Astrocyte (in vitro differentiated cells and primary cell): ENCODE measurements at regions not wholly inside any gene's neighbourhood (a gene's known extent, or its start where the extent isn't known, plus 50 kb on each side); places are given as distances from the start of the nearest gene placed in this dataset.

Source experiments
- DNase-seq: peaks from one replicate; pipeline ENCODE4 v3.0.0-alpha.2; 2010; ENCODE audit warnings: low read depth
- FAIRE-seq: peaks from 2 replicates; lab custom pipeline; 2011; peaks lifted over from hg19 to GRCh38; lab: Jason Lieb, UNC
- H2AFZ ChIP-seq: 2 replicates; pipeline ENCODE4 v1.6.0; 2012; ENCODE audit warnings: low read depth, low read length, inconsistent platforms
- H3K27ac ChIP-seq: 2 replicates; pipeline ENCODE4 v1.5.1; 2011; ENCODE audit warnings: low read depth, low read length, inconsistent platforms
- H3K27me3 ChIP-seq: 2 replicates; pipeline ENCODE4 v1.6.0; 2011; ENCODE audit warnings: low read length, inconsistent platforms; ENCODE audit not compliant: insufficient read depth
- H3K36me3 ChIP-seq: 2 replicates; pipeline ENCODE4 v1.5.1; 2011; ENCODE audit warnings: low read length, inconsistent platforms; ENCODE audit not compliant: insufficient read depth
- H3K4me1 ChIP-seq: 2 replicates; pipeline ENCODE4 v1.5.1; 2011; ENCODE audit warnings: low read length, inconsistent platforms; ENCODE audit not compliant: insufficient read depth
- H3K4me2 ChIP-seq: 2 replicates; pipeline ENCODE4 v1.6.0; 2012; ENCODE audit warnings: low read length, inconsistent platforms
- H3K4me3 ChIP-seq: 2 replicates; pipeline ENCODE4 v1.5.1; 2011; ENCODE audit warnings: low read depth, mild to moderate bottlenecking, low read length, inconsistent platforms; ENCODE audit not compliant: insufficient read depth
- H3K79me2 ChIP-seq: 2 replicates; pipeline ENCODE4 v1.6.0; 2012; ENCODE audit warnings: mild to moderate bottlenecking, low read length, inconsistent platforms; ENCODE audit not compliant: insufficient read depth
- H3K9ac ChIP-seq: 2 replicates; pipeline ENCODE4 v1.6.0; 2012; ENCODE audit warnings: mild to moderate bottlenecking, low read length, inconsistent platforms
- H3K9me3 ChIP-seq: 2 replicates; pipeline ENCODE4 v1.5.1; 2012; ENCODE audit warnings: low read depth, mild to moderate bottlenecking, low read length, inconsistent platforms; ENCODE audit not compliant: insufficient read depth
- H4K20me1 ChIP-seq: 2 replicates; pipeline ENCODE4 v1.6.0; 2012; ENCODE audit warnings: low read length, inconsistent platforms; ENCODE audit not compliant: insufficient read depth
- H3K27ac Mint-ChIP-seq: one replicate; pipeline ENCODE4 v1.8.0; 2021; ENCODE audit warnings: mild to moderate bottlenecking, mixed read lengths; ENCODE audit not compliant: unreplicated experiment
- H3K27me3 Mint-ChIP-seq: one replicate; pipeline ENCODE4 v1.8.0; 2021; ENCODE audit warnings: low read depth, mixed read lengths; ENCODE audit not compliant: unreplicated experiment
- H3K36me3 Mint-ChIP-seq: one replicate; pipeline ENCODE4 v1.8.0; 2021; ENCODE audit warnings: low read depth, mixed read lengths; ENCODE audit not compliant: unreplicated experiment
- H3K4me1 Mint-ChIP-seq: one replicate; pipeline ENCODE4 v1.8.0; 2021; ENCODE audit warnings: low read depth, mixed read lengths; ENCODE audit not compliant: unreplicated experiment
- H3K4me3 Mint-ChIP-seq: one replicate; pipeline ENCODE4 v1.8.0; 2021; ENCODE audit warnings: mild to moderate bottlenecking, moderate library complexity, mixed read lengths; ENCODE audit not compliant: unreplicated experiment
- H3K9me3 Mint-ChIP-seq: one replicate; pipeline ENCODE4 v1.8.0; 2021; ENCODE audit warnings: mild to moderate bottlenecking, mixed read lengths; ENCODE audit not compliant: unreplicated experiment
- EZH2 ChIP-seq: IDR thresholded peaks from 2 replicates; pipeline ENCODE4 v1.6.1; 2012; ENCODE audit warnings: mild to moderate bottlenecking, low read length, inconsistent platforms; ENCODE audit not compliant: insufficient read depth
- TF ChIP-seq, protein P1 (sequence below): IDR thresholded peaks from 2 replicates; pipeline ENCODE4 v1.5.1; 2011; ENCODE audit warnings: low read depth, mild to moderate bottlenecking, inconsistent platforms, low read length, moderate library complexity; ENCODE audit not compliant: insufficient read depth

DNA sequence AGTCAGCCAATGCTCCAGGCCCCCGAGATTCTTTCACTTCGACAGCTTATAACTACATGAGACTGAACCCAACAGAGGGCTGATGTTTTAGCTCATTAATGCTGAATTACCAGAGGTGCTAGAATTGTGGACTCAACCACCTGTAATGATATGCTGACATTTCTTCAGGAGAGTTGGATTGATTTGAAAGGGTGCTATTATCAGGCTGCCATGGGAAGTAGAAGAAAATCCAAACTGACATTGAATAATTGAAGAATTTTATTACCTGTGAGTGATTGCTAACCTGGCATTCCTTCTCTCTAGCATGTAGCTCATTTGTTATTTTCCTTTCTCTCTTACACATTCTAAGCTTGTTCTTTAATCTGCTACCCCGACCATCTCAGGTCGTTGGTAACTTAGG lies 488.8 kb downstream of the PID1 start:
- no peak for TF ChIP-seq EZH2
- TF ChIP-seq, protein P1, sequence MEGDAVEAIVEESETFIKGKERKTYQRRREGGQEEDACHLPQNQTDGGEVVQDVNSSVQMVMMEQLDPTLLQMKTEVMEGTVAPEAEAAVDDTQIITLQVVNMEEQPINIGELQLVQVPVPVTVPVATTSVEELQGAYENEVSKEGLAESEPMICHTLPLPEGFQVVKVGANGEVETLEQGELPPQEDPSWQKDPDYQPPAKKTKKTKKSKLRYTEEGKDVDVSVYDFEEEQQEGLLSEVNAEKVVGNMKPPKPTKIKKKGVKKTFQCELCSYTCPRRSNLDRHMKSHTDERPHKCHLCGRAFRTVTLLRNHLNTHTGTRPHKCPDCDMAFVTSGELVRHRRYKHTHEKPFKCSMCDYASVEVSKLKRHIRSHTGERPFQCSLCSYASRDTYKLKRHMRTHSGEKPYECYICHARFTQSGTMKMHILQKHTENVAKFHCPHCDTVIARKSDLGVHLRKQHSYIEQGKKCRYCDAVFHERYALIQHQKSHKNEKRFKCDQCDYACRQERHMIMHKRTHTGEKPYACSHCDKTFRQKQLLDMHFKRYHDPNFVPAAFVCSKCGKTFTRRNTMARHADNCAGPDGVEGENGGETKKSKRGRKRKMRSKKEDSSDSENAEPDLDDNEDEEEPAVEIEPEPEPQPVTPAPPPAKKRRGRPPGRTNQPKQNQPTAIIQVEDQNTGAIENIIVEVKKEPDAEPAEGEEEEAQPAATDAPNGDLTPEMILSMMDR: no peak
- no peak overlapping the region for H3K27ac ChIP-seq
- no peak for DNase-seq
- no peak for FAIRE-seq
- Mint-ChIP-seq H3K4me3 (no peak overlapping the region), H3K4me1 (peaks cover 10% of the 10 kb centered on the region), H3K27me3 (peaks cover 3% of the 10 kb centered on the region), H3K9me3 (no peaks in the 10 kb centered on the region), H3K36me3 (no peaks in the 10 kb centered on the region), H3K27ac (no peak overlapping the region)
- H2AFZ ChIP-seq: no peak overlapping the region
- H3K9ac ChIP-seq: no peak overlapping the region
- no peak overlapping the region for H3K4me3 ChIP-seq
- H3K36me3 ChIP-seq: no peaks in the 10 kb centered on the region
- H3K79me2 ChIP-seq: no peaks in the 10 kb centered on the region
- no peaks in the 10 kb centered on the region for H3K27me3 ChIP-seq
- no peaks in the 10 kb centered on the region for H4K20me1 ChIP-seq
- no peak overlapping the region for H3K4me2 ChIP-seq
- H3K4me1 ChIP-seq: no peaks in the 10 kb centered on the region
- no peaks in the 10 kb centered on the region for H3K9me3 ChIP-seq

DNA sequence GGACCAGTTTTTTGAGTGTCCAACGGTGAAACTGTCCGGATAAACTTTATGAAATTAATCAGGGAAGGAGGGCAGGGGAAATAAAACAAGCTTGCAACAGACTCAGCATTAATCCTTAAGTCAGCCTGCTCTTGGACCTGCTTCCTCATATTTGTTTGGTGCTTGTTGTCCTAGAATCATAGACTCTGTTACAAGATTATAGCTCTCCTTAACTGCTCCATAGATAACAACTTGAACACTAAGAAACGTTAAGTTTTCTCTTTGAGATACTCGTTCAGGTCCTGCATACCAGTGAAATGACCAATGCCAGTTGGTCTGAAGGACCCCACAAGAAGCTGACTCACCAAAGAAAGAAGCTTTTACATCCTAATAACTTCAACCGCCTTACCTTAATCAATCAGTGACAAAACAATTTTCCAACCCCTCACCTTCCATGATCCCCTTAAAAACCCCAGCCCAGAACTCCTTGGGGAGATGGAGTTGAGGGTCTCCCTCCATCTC lies 493.2 kb downstream of the PID1 start:
- H3K36me3 ChIP-seq: no peaks in the 10 kb centered on the region
- FAIRE-seq: no peak
- Mint-ChIP-seq H3K36me3 (no peaks in the 10 kb centered on the region), H3K27ac (no peak overlapping the region), H3K4me1 (peaks cover 11% of the 10 kb centered on the region), H3K4me3 (no peak overlapping the region), H3K27me3 (peaks cover 2% of the 10 kb centered on the region), H3K9me3 (no peaks in the 10 kb centered on the region)
- no peak overlapping the region for H2AFZ ChIP-seq
- no peaks in the 10 kb centered on the region for H3K4me1 ChIP-seq
- peak overlapping the region; percentile 21 for H3K4me2 ChIP-seq
- no peak for TF ChIP-seq EZH2
- TF ChIP-seq, protein P1: no peak
- H3K9me3 ChIP-seq: no peaks in the 10 kb centered on the region
- H3K4me3 ChIP-seq: no peak overlapping the region
- no peaks in the 10 kb centered on the region for H3K27me3 ChIP-seq
- no peaks in the 10 kb centered on the region for H4K20me1 ChIP-seq
- no peak overlapping the region for H3K9ac ChIP-seq
- no peak overlapping the region for H3K27ac ChIP-seq
- H3K79me2 ChIP-seq: no peaks in the 10 kb centered on the region
- peak; percentile 34 for DNase-seq

DNA sequence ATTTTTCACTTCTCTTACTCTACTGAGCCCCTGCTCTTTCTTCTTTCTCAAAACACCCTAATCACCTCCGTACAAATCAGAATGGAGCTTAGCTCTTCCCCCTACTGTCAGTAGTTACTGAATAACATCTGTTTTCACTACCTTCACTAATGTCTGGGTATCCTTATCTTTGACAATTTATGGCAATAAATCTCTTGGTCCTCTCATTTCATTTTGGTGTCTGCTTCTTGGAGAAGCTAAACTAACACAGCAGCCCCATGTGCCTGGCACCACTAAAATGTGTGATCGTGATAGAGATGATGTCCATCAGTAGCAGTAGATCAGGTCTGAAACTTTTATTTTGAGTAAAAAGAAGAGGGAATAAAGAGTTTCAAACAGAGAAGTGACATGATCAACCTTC lies 496.5 kb downstream of the PID1 start:
- FAIRE-seq (no peak), DNase-seq (no peak)
- no peak overlapping the region for H2AFZ ChIP-seq
- no peaks in the 10 kb centered on the region for H3K36me3 Mint-ChIP-seq
- no peaks in the 10 kb centered on the region for H3K9me3 ChIP-seq
- no peaks in the 10 kb centered on the region for H3K36me3 ChIP-seq
- peaks cover 2% of the 10 kb centered on the region for H3K27me3 Mint-ChIP-seq
- no peak overlapping the region for H3K4me3 ChIP-seq
- TF ChIP-seq EZH2: no peak
- TF ChIP-seq, protein P1: no peak
- H3K27me3 ChIP-seq: no peaks in the 10 kb centered on the region
- H3K9ac ChIP-seq: no peak overlapping the region
- H3K4me1 ChIP-seq: no peaks in the 10 kb centered on the region
- no peak overlapping the region for H3K4me2 ChIP-seq
- H3K27ac Mint-ChIP-seq: no peak overlapping the region
- H3K79me2 ChIP-seq: no peaks in the 10 kb centered on the region
- H4K20me1 ChIP-seq: no peaks in the 10 kb centered on the region
- no peak overlapping the region for H3K27ac ChIP-seq
- H3K9me3 Mint-ChIP-seq: no peaks in the 10 kb centered on the region
- no peak overlapping the region for H3K4me3 Mint-ChIP-seq
- peaks cover 11% of the 10 kb centered on the region for H3K4me1 Mint-ChIP-seq
